SIG-M5 (cell line): ENCODE measurements at regions not wholly inside any gene's neighbourhood (a gene's known extent, or its start where the extent isn't known, plus 50 kb on each side); places are given as distances from the start of the nearest gene placed in this dataset.

Experiments used
- DNase-seq: peaks from one replicate; lab custom pipeline; 2025; lab: John Stamatoyannopoulos, UW

GRCh38 chr3:194805546-194805945 lies 119.9 kb downstream of the FAM43A start:
- no peak for DNase-seq

GRCh38 chr3:194806991-194807630 lies 121.4 kb downstream of the FAM43A start:
- no peak for DNase-seq

GRCh38 chr3:194808640-194809097 lies 123.0 kb downstream of the FAM43A start:
- DNase-seq = no peak

GRCh38 chr3:194809382-194809781 lies 123.7 kb downstream of the FAM43A start:
- DNase-seq = no peak

GRCh38 chr3:194810076-194810475 lies 124.4 kb downstream of the FAM43A start:
- no peak for DNase-seq

GRCh38 chr3:194811118-194811517 lies 125.4 kb downstream of the FAM43A start:
- DNase-seq = no peak

- no peak for DNase-seq
Observed at GRCh38 chr3:194812176-194812575, 126.5 kb downstream of the FAM43A start.

- DNase-seq = no peak
Observed at GRCh38 chr3:194814878-194815357, 129.2 kb downstream of the FAM43A start.

GRCh38 chr3:194816748-194817591 lies 131.3 kb downstream of the FAM43A start:
- no peak for DNase-seq

GRCh38 chr3:194817592-194817930 lies 131.9 kb downstream of the FAM43A start:
- no peak for DNase-seq

- DNase-seq = no peak
Observed at GRCh38 chr3:194817936-194818335, 132.3 kb downstream of the FAM43A start.

GRCh38 chr3:194824100-194824499 lies 138.4 kb downstream of the FAM43A start:
- no peak for DNase-seq

GRCh38 chr3:194824701-194825111 lies 139.0 kb downstream of the FAM43A start:
- DNase-seq = no peak

GRCh38 chr3:194826594-194826993 lies 140.9 kb downstream of the FAM43A start:
- no peak for DNase-seq

- DNase-seq = no peak
Observed at GRCh38 chr3:194827486-194827885, 141.8 kb downstream of the FAM43A start.

GRCh38 chr3:194828116-194828515 lies 142.4 kb downstream of the FAM43A start:
- DNase-seq = no peak

GRCh38 chr3:194828926-194829325 lies 143.2 kb downstream of the FAM43A start:
- no peak for DNase-seq

GRCh38 chr3:194830401-194830800 lies 144.7 kb downstream of the FAM43A start:
- no peak for DNase-seq

- no peak for DNase-seq
Observed at GRCh38 chr3:194830978-194831377, 145.3 kb downstream of the FAM43A start.

GRCh38 chr3:194832346-194833104 lies 146.8 kb downstream of the FAM43A start:
- no peak for DNase-seq

- DNase-seq = no peak
Observed at GRCh38 chr3:194833114-194833910, 147.6 kb downstream of the FAM43A start.

GRCh38 chr3:194836661-194837060 lies 151.0 kb downstream of the FAM43A start:
- DNase-seq = no peak
